Mucosa of stomach (tissue), 1 donor: ENCODE measurements at regions not wholly inside any gene's neighbourhood (a gene's known extent, or its start where the extent isn't known, plus 50 kb on each side); places are given as distances from the start of the nearest gene placed in this dataset.

ENCODE experiments used
- H3K27me3 ChIP-seq: one replicate; pipeline ENCODE4 v1.7.0; 2013; ENCODE audit warnings: mild to moderate bottlenecking, low read length; ENCODE audit not compliant: control insufficient read depth, insufficient read depth
- H3K36me3 ChIP-seq: one replicate; pipeline ENCODE4 v1.7.0; 2013; ENCODE audit warnings: low read length; ENCODE audit not compliant: control insufficient read depth, insufficient read depth
- H3K4me1 ChIP-seq: one replicate; pipeline ENCODE4 v1.7.0; 2013; ENCODE audit warnings: mild to moderate bottlenecking, low read length; ENCODE audit not compliant: control insufficient read depth, insufficient read depth
- H3K4me3 ChIP-seq: one replicate; pipeline ENCODE4 v1.7.0; 2013; ENCODE audit warnings: low read length
- H3K9ac ChIP-seq: one replicate; pipeline ENCODE4 v1.7.0; 2013; ENCODE audit warnings: mild to moderate bottlenecking, low read length, moderate library complexity
- H3K9me3 ChIP-seq: one replicate; pipeline ENCODE4 v1.7.0; 2013; ENCODE audit warnings: mild to moderate bottlenecking, low read length, moderate library complexity; ENCODE audit not compliant: control insufficient read depth
- donor health status: Pancreatic carcinoma.

GRCh38 chr2:122213312-122213711, 457.9 kb downstream of the TSN start:
- Histone ChIP-seq H3K36me3 (no peaks in the 10 kb centered on the region), H3K9ac (no peak overlapping the region), H3K4me1 (no peaks in the 10 kb centered on the region), H3K9me3 (no peaks in the 10 kb centered on the region), H3K4me3 (no peak overlapping the region), H3K27me3 (no peaks in the 10 kb centered on the region)

GRCh38 chr2:122216071-122216470, 460.6 kb downstream of the TSN start:
- H3K9ac ChIP-seq, result no peak overlapping the region
- no peaks in the 10 kb centered on the region for H3K4me1 ChIP-seq
- H3K4me3 ChIP-seq, result no peak overlapping the region
- no peaks in the 10 kb centered on the region for H3K9me3 ChIP-seq
- H3K27me3 ChIP-seq, result no peaks in the 10 kb centered on the region
- H3K36me3 ChIP-seq, result no peaks in the 10 kb centered on the region

DNA sequence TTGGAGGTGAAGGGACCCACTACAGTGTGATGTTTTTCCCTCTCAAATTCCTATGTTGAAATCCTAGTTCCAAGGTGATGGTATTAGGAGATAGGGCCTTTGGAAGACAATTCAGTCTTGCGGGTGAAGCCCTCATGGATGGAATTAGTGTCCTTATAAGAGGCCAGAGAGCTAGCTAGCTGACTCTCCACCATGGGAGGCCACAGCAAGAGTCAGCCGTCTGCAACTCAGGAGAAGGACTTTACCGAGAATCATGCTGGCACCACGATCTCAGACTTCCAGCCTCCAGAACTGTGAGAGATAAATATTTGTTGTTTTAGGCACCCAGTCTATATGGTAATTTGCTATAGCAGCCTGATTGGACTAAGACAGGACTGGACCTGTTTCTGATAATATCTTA, 461.4 kb downstream of the TSN start:
- H3K9me3 ChIP-seq, result no peaks in the 10 kb centered on the region
- H3K4me1 ChIP-seq, result no peaks in the 10 kb centered on the region
- H3K9ac ChIP-seq, result no peak overlapping the region
- H3K36me3 ChIP-seq, result no peaks in the 10 kb centered on the region
- H3K27me3 ChIP-seq, result no peaks in the 10 kb centered on the region
- no peak overlapping the region for H3K4me3 ChIP-seq

DNA sequence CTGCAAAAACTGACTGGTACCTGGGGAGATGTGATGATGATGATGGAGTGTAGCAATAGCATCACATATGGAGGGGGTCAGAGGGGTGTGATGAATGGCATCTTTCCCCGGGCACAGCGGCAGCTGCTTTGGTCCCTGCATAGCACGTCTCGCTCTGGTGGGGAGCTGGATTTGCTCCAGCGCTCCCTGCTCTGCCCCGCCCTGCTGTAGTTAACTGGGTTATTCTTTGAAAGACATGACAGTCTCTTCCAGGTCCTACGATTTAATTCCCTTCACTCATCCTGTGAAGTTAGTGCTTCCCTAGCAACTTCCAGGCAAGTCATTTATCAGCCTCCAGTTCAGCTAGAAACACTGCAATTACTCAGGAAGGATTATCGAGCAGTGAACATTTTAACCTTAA, 463.1 kb downstream of the TSN start:
- H3K36me3 ChIP-seq, result no peaks in the 10 kb centered on the region
- H3K9me3 ChIP-seq, result no peaks in the 10 kb centered on the region
- no peaks in the 10 kb centered on the region for H3K27me3 ChIP-seq
- no peaks in the 10 kb centered on the region for H3K4me1 ChIP-seq
- H3K4me3 ChIP-seq, result no peak overlapping the region
- H3K9ac ChIP-seq, result no peak overlapping the region

- Histone ChIP-seq H3K36me3 (no peaks in the 10 kb centered on the region), H3K4me3 (no peak overlapping the region), H3K27me3 (no peaks in the 10 kb centered on the region), H3K9ac (no peak overlapping the region), H3K9me3 (no peaks in the 10 kb centered on the region), H3K4me1 (no peaks in the 10 kb centered on the region)
Observed at GRCh38 chr2:122219504-122219903, 464.1 kb downstream of the TSN start.

DNA sequence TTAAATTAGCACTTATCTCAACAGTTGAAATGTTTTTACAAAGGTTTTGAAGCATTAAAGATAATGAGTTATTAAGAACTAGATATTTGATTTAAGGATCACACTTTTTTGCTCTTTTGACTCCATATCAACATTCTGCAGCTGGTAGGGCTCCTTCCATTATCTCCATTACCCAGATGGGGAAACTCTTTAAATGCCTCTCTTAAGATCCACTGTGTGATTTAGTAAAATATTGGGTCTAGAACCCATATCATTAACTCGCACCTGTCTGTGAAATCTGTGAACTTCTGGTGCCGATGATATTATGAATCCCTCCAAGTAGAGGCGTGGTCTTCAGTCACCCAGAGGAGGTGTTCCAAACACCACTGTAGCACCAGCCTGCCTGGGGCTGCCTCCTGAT, 466.2 kb downstream of the TSN start:
- no peaks in the 10 kb centered on the region for H3K36me3 ChIP-seq
- H3K9ac ChIP-seq, result no peak overlapping the region
- no peaks in the 10 kb centered on the region for H3K4me1 ChIP-seq
- no peaks in the 10 kb centered on the region for H3K9me3 ChIP-seq
- no peak overlapping the region for H3K4me3 ChIP-seq
- H3K27me3 ChIP-seq, result no peaks in the 10 kb centered on the region

DNA sequence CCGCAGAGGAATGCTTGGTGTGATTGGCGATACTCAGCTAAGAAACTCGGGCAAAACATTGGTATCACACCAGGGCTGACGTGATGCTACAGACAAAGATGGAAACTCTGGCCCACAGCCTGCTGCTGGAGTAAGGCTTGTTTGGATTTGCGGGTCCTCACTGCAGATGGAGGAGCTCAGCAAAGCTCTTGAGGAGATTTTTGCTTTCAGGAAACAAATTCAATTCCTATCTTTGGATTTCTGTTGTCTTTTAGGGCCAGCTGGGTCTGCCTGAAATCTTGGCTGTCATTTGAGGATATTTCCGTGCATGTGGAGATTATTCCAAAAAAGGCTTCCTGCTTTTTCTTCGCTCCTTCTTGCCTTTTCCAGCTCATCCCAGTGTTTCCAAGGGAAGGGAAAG, 475.8 kb downstream of the TSN start:
- H3K4me3 ChIP-seq, result no peak overlapping the region
- no peaks in the 10 kb centered on the region for H3K36me3 ChIP-seq
- H3K9me3 ChIP-seq, result no peaks in the 10 kb centered on the region
- H3K4me1 ChIP-seq, result no peaks in the 10 kb centered on the region
- H3K9ac ChIP-seq, result no peak overlapping the region
- no peaks in the 10 kb centered on the region for H3K27me3 ChIP-seq

GRCh38 chr2:122233372-122233771, 477.9 kb downstream of the TSN start:
- H3K36me3 ChIP-seq, result no peaks in the 10 kb centered on the region

DNA sequence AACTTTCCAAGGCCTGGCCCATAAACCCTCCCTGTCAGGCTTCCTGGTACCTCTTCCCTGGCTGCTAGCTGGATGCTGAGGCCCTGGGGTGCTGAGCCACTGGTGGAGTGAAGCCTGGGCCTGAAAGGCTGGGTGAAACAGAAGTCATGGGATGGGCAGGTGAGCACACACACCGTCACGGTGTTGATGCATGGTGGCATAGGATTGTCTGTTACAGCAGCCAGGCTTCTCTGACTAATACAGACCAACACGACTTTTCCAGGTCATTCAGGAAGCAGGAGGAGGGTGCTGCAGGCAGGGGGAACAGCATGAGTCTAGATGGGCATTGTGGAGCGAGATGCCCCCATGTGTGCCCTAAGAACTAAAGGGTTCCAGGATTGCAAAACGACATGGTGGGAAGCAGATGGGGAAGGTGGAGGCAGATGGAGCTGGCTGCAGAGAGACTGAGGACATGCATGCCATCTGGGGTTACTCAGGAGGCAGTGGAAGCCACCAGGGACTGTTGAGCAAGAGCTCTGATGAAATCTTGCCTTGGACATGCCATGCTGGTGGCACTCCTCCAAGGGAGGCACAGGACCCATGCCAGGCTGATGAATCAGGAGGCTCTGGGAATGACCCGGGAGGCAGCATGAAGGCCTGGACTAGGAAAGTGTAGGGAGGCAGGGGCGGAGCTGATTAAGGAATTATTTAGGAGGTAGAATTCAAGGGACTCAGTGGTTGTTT, 480.9 kb downstream of the TSN start:
- no peaks in the 10 kb centered on the region for H3K4me1 ChIP-seq
- no peaks in the 10 kb centered on the region for H3K27me3 ChIP-seq
- H3K4me3 ChIP-seq, result no peak overlapping the region
- no peaks in the 10 kb centered on the region for H3K9me3 ChIP-seq
- no peak overlapping the region for H3K9ac ChIP-seq
- no peaks in the 10 kb centered on the region for H3K36me3 ChIP-seq

More at GRCh38 chr2:122233372-122233771, 477.9 kb downstream of the TSN start:
- H3K27me3 ChIP-seq, result no peaks in the 10 kb centered on the region
- H3K4me1 ChIP-seq, result no peaks in the 10 kb centered on the region
- no peaks in the 10 kb centered on the region for H3K9me3 ChIP-seq
- H3K9ac ChIP-seq, result no peak overlapping the region
- H3K4me3 ChIP-seq, result no peak overlapping the region

GRCh38 chr2:122236925-122237324, 481.5 kb downstream of the TSN start:
- Histone ChIP-seq H3K9me3 (no peaks in the 10 kb centered on the region), H3K4me1 (no peaks in the 10 kb centered on the region), H3K9ac (no peak overlapping the region), H3K4me3 (no peak overlapping the region), H3K27me3 (no peaks in the 10 kb centered on the region), H3K36me3 (no peaks in the 10 kb centered on the region)

- no peaks in the 10 kb centered on the region for H3K4me1 ChIP-seq
- no peaks in the 10 kb centered on the region for H3K9me3 ChIP-seq
- no peak overlapping the region for H3K9ac ChIP-seq
Observed at GRCh38 chr2:122237450-122237849, 482.0 kb downstream of the TSN start.

GRCh38 chr2:122238006-122238559, 482.6 kb downstream of the TSN start:
- no peak overlapping the region for H3K9ac ChIP-seq
- H3K4me1 ChIP-seq, result no peaks in the 10 kb centered on the region
- H3K9me3 ChIP-seq, result no peaks in the 10 kb centered on the region
- H3K27me3 ChIP-seq, result no peaks in the 10 kb centered on the region
- no peaks in the 10 kb centered on the region for H3K36me3 ChIP-seq
- H3K4me3 ChIP-seq, result no peak overlapping the region

More at GRCh38 chr2:122237450-122237849, 482.0 kb downstream of the TSN start:
- H3K27me3 ChIP-seq, result no peaks in the 10 kb centered on the region
- no peak overlapping the region for H3K4me3 ChIP-seq
- no peaks in the 10 kb centered on the region for H3K36me3 ChIP-seq
